ENCODE measurements at regions not wholly inside any gene's neighbourhood (a gene's known extent, or its start where the extent isn't known, plus 50 kb on each side); places are given as distances from the start of the nearest gene placed in this dataset.
A peak's percentile ranks its signal among the peaks of the same experiment; 100 is the strongest.

- Histone ChIP-seq H2AFZ (no peak overlapping the region), H4K20me1 (ENCODE audit: insufficient read depth, poor library complexity, severe bottlenecking) (no peaks in the 10 kb centered on the region), H3K79me2 (no peaks in the 10 kb centered on the region), H3K4me3 (no peak overlapping the region), H3K36me3 (replicated peaks; ENCODE audit: insufficient read depth, low read depth) (no peaks in the 10 kb centered on the region), H3K9me3 (ENCODE audit: low read depth) (no peaks in the 10 kb centered on the region), H3K4me1 (ENCODE audit: insufficient read depth) (no peaks in the 10 kb centered on the region), H3K27ac (no peak overlapping the region), H3K4me2 (no peak overlapping the region), H3K27me3 (no peaks in the 10 kb centered on the region), H3K9me2 (replicated peaks; ENCODE audit: insufficient read depth) (no peaks in the 10 kb centered on the region)
- TF ChIP-seq EZH2 (IDR thresholded peaks at IDR 0.05; ENCODE audit: borderline replicate concordance) (no peak), EZH2phosphoT487 (IDR thresholded peaks at IDR 0.05; ENCODE audit: low read depth, severe bottlenecking, unreplicated experiment) (no peak), CTCF (IDR thresholded peaks at IDR 0.05; ENCODE audit: poor library complexity) (no peak)
- WGBS (ENCODE audit: low lambda C conversion rate, missing lambda C conversion rate): 69% methylated on average over 1 of the region's 1 CpG
- peak; percentile 6 for DNase-seq (ENCODE audit: low spot score)
Measured at GRCh38 chr1:192086644-192087043, 71.6 kb upstream of the RGS18 start.

- H2AFZ ChIP-seq: no peak overlapping the region
- no peak overlapping the region for H3K4me2 ChIP-seq
- H3K27ac ChIP-seq: no peak overlapping the region
- TF ChIP-seq EZH2 (IDR thresholded peaks at IDR 0.05; ENCODE audit: borderline replicate concordance) (no peak), CTCF (IDR thresholded peaks at IDR 0.05; ENCODE audit: poor library complexity) (no peak), EZH2phosphoT487 (IDR thresholded peaks at IDR 0.05; ENCODE audit: low read depth, severe bottlenecking, unreplicated experiment) (no peak)
- H3K9me3 ChIP-seq (ENCODE audit: low read depth): no peaks in the 10 kb centered on the region
- no peaks in the 10 kb centered on the region for H3K36me3 ChIP-seq (replicated peaks; ENCODE audit: insufficient read depth, low read depth)
- H3K9me2 ChIP-seq (replicated peaks; ENCODE audit: insufficient read depth): no peaks in the 10 kb centered on the region
- WGBS (ENCODE audit: low lambda C conversion rate, missing lambda C conversion rate): 78% methylated on average over 1 of the region's 1 CpG
- DNase-seq (ENCODE audit: low spot score): no peak
- H3K79me2 ChIP-seq: no peaks in the 10 kb centered on the region
- H4K20me1 ChIP-seq (ENCODE audit: insufficient read depth, poor library complexity, severe bottlenecking): no peaks in the 10 kb centered on the region
- H3K27me3 ChIP-seq: no peaks in the 10 kb centered on the region
- H3K4me1 ChIP-seq (ENCODE audit: insufficient read depth): no peaks in the 10 kb centered on the region
- no peak overlapping the region for H3K4me3 ChIP-seq
Measured at GRCh38 chr1:192087334-192087733, 70.9 kb upstream of the RGS18 start.

- no peak overlapping the region for H2AFZ ChIP-seq
- DNase-seq (ENCODE audit: low spot score): no peak
- no peaks in the 10 kb centered on the region for H3K27me3 ChIP-seq
- no peaks in the 10 kb centered on the region for H3K9me3 ChIP-seq (ENCODE audit: low read depth)
- H3K4me3 ChIP-seq: no peak overlapping the region
- TF ChIP-seq EZH2phosphoT487 (IDR thresholded peaks at IDR 0.05; ENCODE audit: low read depth, severe bottlenecking, unreplicated experiment) (no peak), CTCF (IDR thresholded peaks at IDR 0.05; ENCODE audit: poor library complexity) (no peak), EZH2 (IDR thresholded peaks at IDR 0.05; ENCODE audit: borderline replicate concordance) (no peak)
- WGBS (ENCODE audit: low lambda C conversion rate, missing lambda C conversion rate): 50% methylated on average over 2 of the region's 2 CpGs
- no peak overlapping the region for H3K27ac ChIP-seq
- no peaks in the 10 kb centered on the region for H3K4me1 ChIP-seq (ENCODE audit: insufficient read depth)
- no peak overlapping the region for H3K4me2 ChIP-seq
- H3K9me2 ChIP-seq (replicated peaks; ENCODE audit: insufficient read depth): no peaks in the 10 kb centered on the region
- no peaks in the 10 kb centered on the region for H4K20me1 ChIP-seq (ENCODE audit: insufficient read depth, poor library complexity, severe bottlenecking)
- no peaks in the 10 kb centered on the region for H3K79me2 ChIP-seq
- no peaks in the 10 kb centered on the region for H3K36me3 ChIP-seq (replicated peaks; ENCODE audit: insufficient read depth, low read depth)
Measured at GRCh38 chr1:192088496-192088895, 69.8 kb upstream of the RGS18 start.

GRCh38 chr1:192098001-192098400 lies 60.3 kb upstream of the RGS18 start:
- DNase-seq (ENCODE audit: low spot score): no peak
- Histone ChIP-seq H3K4me2 (no peak overlapping the region), H2AFZ (no peak overlapping the region), H3K79me2 (no peaks in the 10 kb centered on the region), H4K20me1 (ENCODE audit: insufficient read depth, poor library complexity, severe bottlenecking) (no peaks in the 10 kb centered on the region), H3K4me1 (ENCODE audit: insufficient read depth) (no peaks in the 10 kb centered on the region), H3K4me3 (no peak overlapping the region), H3K27me3 (no peaks in the 10 kb centered on the region), H3K9me3 (ENCODE audit: low read depth) (no peaks in the 10 kb centered on the region), H3K9me2 (replicated peaks; ENCODE audit: insufficient read depth) (no peaks in the 10 kb centered on the region), H3K36me3 (replicated peaks; ENCODE audit: insufficient read depth, low read depth) (no peaks in the 10 kb centered on the region), H3K27ac (no peak overlapping the region)
- 98% methylated on average over 3 of the region's 4 CpGs for WGBS (ENCODE audit: low lambda C conversion rate, missing lambda C conversion rate)
- no peak for TF ChIP-seq EZH2phosphoT487 (IDR thresholded peaks at IDR 0.05; ENCODE audit: low read depth, severe bottlenecking, unreplicated experiment)
- TF ChIP-seq CTCF (IDR thresholded peaks at IDR 0.05; ENCODE audit: poor library complexity): no peak
- TF ChIP-seq EZH2 (IDR thresholded peaks at IDR 0.05; ENCODE audit: borderline replicate concordance): no peak
